ENCODE measurements at regions not wholly inside any gene's neighbourhood (a gene's known extent, or its start where the extent isn't known, plus 50 kb on each side); places are given as distances from the start of the nearest gene placed in this dataset.
"Not testable (repeated sequence)": the region's sequence is repeated elsewhere in the genome, so short reads cannot be mapped to it uniquely, and the experiment has no call there.

- not testable (repeated sequence) for H3K4me3 Mint-ChIP-seq; DNase-seq; H4K91ac ChIP-seq (ENCODE audit: insufficient read length, low read depth, low read length); H3K23me2 ChIP-seq (ENCODE audit: insufficient read length, low read depth, low read length, poor library complexity, severe bottlenecking); H2BK20ac ChIP-seq (ENCODE audit: low read depth, low read length, poor library complexity, severe bottlenecking); H2BK15ac ChIP-seq (ENCODE audit: low read depth, low read length); H3K18ac ChIP-seq (ENCODE audit: insufficient read length, low read depth, low read length); H3K27me3 ChIP-seq (ENCODE audit: insufficient read depth, low read length); H3K14ac ChIP-seq (ENCODE audit: insufficient read depth, low read length); H4K5ac ChIP-seq (ENCODE audit: insufficient read length, low read depth, low read length); H3K79me1 ChIP-seq (ENCODE audit: insufficient read depth, low read depth, low read length, poor library complexity, severe bottlenecking); H3K27ac ChIP-seq (ENCODE audit: insufficient read length, low read depth, low read length); H3K56ac ChIP-seq (ENCODE audit: insufficient read length, low read depth, low read length); H3K23ac ChIP-seq (ENCODE audit: insufficient read length, low read depth, low read length); H2AFZ ChIP-seq (ENCODE audit: low read length); H4K8ac ChIP-seq (replicated peaks; ENCODE audit: insufficient read length, low read depth, low read length); H3K4me2 ChIP-seq (ENCODE audit: insufficient read depth, insufficient read length, low read length); H2BK120ac ChIP-seq (ENCODE audit: low read depth, low read length, poor library complexity, severe bottlenecking); H3T11ph ChIP-seq (ENCODE audit: low read length); H2BK5ac ChIP-seq (ENCODE audit: insufficient read length, low read length); H3K4ac ChIP-seq (ENCODE audit: low read depth, low read length); H3K27me3 Mint-ChIP-seq (ENCODE audit: low read depth); H4K20me1 ChIP-seq (ENCODE audit: control insufficient read depth, insufficient read depth, insufficient read length); H3K4me1 ChIP-seq (ENCODE audit: insufficient read depth, low read length); H3K79me2 ChIP-seq (ENCODE audit: insufficient read depth, low read length); H3K4me1 Mint-ChIP-seq; H2BK12ac ChIP-seq (ENCODE audit: insufficient read length, low read depth, low read length); H3K9ac ChIP-seq (ENCODE audit: extremely low read depth, insufficient read length, low read length); H3K27ac Mint-ChIP-seq; H2AK5ac ChIP-seq (ENCODE audit: insufficient read length, low read length)
- no CpG with 5 or more reads among the region's 3 CpGs for WGBS (ENCODE audit: extremely low coverage, insufficient read length, low lambda C conversion rate)
- Mint-ChIP-seq H3K9me3 (peaks cover 76 to 78% of the 10 kb centered on the region in 2 experiments), H3K36me3 (ENCODE audit: insufficient read depth in 1 of 3, low read depth in 3 of 3) (peaks cover 4 to 53% (median 25%) of the 10 kb centered on the region in 3 experiments; a peak in 5 of 7 replicates)
- H3K9me3 ChIP-seq (ENCODE audit: control insufficient read depth, low read depth, low read length): peaks cover 45% of the 10 kb centered on the region
These were observed 2889.7 kb upstream of the OR11H1 start for GRCh38 chr22:12638319-12638718.
